ENCODE measurements at regions not wholly inside any gene's neighbourhood (a gene's known extent, or its start where the extent isn't known, plus 50 kb on each side); places are given as distances from the start of the nearest gene placed in this dataset.
"Not testable (repeated sequence)": the region's sequence is repeated elsewhere in the genome, so short reads cannot be mapped to it uniquely, and the experiment has no call there.

DNA sequence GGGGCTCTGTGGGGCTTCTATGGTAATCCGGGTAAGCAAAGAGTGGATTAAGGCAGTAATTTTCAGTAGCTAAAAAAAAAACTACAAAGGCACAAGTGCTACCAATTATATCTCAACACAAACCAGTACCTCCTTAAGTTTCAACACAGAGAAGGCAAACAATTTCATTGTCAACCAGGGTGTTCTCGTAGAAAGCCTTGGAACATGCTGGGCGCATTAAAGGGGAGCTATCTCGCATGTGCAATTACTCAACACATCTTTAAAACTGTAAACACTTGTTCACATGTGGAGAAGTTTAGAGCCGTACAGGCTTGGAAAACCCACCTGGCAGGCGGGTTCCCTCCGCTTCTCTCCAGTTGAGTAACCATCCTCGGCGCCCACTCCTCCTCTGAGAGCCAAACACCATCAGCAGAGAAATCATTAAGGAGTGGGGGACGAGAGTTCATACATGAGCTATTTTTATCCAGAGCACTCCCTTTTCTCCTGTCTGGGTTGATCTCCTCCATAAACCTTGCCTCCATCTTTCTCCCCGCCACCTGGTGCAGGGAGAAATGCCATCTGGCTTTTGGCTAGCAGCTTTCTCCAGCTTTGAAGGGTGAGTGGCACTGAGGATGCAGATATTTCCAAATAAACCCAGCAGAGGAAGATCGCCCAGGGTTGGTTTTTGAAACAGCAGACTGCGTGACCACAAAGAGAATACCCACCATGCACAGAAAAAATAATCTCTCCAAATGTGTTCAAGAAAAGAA lies 287.1 kb downstream of the WDR11 start:
- DNase-seq, result no peak

DNA sequence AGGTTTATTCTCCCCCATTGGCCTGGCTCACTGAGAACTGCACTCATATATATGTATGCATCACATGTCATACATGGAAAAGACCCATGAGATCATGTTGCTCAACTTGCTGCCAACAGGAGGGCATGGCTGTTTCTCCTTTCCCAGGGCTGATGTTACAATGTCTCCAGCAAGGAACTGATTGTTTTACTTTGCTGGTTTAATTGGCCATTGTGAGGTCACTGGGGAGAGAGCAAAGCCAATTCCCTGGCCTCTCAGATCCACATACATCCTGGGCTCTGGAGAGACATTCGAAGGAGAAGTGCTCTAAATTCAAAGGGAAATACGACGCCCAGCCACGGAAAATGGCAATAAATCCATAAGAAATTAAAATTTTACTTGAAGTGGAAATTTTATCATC lies 287.8 kb downstream of the WDR11 start:
- no peak for DNase-seq

DNA sequence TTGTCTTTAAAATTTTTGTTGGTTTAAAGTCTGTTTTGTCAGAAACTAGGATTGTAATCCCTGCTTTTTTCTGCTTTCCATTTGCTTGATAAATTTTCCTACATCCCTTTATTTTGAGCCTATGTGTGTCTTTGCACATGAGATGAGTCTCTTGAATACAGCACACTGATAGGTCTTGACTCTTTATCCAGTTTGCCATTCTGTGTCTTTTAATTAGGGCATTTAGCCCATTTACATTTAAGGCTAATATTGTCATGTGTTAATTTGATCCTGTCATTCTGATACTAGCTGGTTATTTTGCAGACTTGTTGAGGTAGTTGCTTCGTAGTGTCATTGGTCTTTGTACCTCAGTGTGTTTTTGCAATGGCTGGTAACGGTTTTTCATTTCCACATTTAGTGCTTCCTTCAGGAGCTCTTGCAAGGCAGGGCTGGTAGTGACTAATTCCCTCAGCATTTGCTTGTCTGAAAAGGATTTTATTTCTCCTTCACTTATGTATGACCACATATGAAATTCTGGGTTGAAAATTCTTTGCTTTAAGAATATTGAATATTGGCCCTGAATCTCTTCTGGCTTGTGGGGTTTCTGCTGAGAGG lies 294.7 kb downstream of the WDR11 start:
- not testable (repeated sequence) for DNase-seq

DNA sequence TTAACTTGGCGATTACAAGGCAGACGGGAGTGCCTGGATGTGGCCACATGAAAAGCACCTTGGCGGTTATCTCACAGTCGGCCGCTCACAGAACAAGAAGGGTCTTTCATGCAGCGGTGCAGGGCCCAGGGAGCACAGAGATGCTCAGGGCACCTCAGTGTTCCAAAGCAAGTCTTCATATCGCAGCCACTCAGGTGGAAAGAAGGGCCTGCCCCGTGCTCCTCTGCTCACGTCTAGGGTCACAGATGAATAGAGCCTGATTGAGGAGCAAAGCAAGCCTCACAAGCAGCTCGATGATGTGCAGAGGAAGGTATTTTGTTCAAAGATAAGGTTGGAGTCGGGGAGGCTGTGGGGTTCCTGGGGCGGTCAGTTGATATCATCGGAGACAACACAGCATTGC lies 297.8 kb downstream of the WDR11 start:
- DNase-seq, result no peak

DNA sequence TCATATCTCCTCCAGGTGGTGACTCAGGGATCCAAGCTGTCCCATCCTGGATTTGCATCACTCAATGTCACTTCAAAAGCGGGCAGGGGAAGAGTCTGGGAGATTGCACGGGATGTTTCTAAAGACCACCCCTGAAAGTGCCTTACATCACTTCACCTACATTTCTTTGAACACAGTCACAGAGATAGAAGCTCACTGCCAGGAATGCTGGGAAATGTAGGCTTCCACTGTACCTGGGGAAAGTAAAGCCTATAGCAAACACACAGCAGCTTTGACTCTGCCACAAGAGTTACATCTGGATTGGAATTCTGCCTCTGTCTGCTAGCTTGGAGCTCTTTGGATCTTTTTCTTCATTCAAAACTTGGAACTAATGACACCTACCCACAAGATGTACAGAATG lies 300.9 kb downstream of the WDR11 start:
- DNase-seq, result no peak

DNA sequence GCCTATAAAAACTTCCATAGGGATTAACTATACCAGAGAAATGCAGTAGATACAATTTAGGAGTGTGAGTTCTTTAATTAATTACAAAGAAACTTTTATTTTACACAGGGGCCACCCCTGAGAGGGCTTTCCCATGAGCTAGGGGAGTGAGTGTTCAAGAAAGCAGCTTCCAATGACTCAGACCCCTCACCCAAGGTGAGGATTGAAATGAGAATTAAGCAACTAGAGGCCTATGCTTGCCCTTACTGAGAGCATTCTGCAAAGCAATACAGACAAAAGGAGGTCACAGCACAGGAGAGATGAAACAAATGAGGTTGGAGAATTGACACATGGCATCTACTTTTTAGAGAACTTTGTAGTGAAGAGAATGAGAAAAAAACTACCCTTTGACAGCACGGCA lies 301.8 kb downstream of the WDR11 start:
- DNase-seq, result no peak

DNA sequence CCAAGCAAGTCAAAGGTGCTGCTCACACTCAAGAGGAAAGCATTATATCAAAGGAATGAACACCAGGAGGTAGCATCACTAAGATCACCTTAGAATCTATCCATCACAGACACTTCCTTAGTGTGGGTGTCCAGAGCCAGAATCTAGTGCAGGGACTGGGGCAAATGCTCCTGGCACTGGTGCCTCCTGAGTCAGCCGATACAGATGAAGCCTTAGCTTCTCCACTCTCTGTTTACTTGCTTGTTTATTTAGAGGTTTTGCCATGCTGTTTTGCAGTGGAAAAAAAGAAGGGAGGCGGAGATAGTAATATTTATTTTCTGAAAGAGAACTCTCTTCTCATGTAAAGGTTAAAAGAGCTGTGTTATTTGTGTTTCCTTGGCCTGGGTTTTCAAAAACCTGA lies 303.1 kb downstream of the WDR11 start:
- DNase-seq, result no peak

DNA sequence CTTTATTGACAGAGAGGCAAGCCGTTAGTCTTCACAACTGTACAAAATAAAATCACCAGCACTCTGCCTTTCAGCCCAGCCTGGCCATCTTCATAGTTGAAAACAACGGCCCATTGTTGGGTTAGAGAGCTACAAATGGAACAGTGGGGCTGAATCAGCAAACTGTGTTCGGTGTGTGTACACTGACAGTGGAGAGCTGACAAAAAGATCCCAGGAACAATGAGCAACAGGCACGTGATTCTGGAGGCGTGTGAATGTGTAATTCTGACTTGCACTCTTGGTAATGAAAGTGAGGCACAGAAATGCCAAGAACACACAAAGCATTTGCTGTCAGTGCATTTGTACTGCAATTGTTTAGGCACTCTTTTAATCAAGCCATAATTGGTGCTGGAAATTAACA lies 303.7 kb downstream of the WDR11 start:
- DNase-seq, result no peak

DNA sequence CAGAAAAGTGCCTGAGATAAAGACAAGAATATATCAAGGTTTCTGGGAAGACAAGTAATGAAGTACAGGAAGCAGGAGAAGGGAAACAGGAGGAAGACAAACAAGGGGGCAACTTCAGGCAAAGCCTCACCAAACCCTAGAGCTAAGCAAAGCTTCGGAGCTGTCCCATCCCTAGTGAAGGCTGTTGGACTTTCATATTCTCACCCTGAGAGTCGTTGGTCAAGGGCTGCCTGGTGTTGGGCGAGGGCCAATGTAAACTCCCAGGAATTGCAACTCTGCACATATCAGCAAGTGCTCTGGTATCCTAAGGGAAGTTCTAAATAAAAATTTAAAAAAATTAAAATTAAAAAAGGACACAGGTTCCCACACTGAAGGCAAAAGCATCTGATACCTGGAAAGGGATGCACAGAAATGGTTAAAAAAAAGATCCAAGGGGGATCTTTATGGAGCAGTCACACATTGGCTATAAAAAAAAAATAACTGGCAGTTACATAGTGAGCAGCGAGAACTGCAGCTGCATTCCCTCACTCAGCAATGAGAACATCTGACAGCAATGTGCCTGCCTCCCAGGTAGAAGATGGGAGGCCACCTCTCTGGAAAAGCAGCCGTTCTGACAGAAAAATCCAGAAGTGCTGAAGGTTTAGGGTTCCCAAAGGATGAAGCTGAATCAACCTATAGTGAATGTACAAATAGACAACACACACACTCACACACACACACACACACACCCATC lies 304.7 kb downstream of the WDR11 start:
- no peak for DNase-seq

DNA sequence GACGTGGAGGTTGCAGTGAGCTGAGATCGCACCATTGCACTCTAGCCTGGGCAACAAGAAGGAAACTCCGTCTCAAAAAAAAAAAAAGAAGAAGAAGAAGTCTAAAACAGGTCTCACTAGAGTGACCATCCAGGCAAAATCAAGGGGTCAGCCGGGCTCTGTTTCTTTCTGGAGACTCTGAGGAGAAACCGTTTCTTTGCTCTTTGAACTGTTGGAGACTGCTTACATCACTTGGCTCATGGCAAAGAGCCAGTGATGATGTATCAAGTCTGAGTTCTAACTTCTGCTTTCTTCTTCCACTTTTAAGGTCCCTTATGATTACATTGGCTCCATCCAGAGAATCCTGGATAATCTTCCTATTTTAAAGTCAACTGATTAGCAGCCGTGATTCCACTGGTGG lies 306.8 kb downstream of the WDR11 start:
- no peak for DNase-seq

DNA sequence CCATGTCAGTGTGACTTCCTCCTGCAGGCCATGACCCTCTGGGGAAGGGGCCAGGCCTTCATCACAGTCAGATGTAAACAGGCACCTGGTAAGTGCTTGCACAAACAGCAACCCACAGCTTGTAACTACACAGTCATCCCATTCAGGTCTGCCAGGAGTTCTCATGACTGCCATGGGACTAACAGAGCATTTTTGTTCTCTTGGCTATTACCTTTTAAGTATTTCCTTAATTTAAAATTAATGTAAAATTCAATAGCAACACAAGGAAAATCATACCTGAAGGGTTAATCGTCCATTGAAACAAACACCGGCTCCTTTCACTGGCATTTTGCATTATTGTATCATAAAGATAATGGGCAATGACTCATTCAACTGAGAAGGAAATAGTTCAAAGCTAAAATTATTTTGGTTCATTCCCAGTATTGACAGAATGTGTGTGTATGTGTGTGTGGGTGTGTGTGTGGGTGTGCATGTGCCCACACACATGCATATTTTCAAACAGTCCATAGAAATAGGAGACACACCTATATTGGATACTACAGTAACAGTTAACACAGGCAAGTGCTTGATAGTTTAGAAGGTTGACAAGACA lies 307.9 kb downstream of the WDR11 start:
- DNase-seq, result no peak

DNA sequence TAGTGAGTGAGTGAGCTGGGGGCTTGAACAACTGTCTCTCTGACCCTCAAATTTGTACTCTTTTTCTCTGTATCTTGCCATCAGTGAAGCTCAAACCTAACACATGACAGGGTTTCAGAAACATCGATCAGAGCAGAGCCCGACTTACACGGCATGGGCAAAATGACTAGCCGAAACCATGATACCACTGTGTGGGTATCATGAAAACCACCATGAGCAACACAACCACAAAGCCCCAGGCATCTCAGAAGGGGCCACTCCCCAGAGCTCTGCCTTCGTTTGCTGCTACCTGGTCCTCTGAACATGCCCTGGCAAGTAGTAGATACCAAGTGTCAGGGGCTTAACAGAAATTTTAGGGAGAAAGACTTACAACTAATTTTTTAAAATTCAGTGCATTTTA lies 308.5 kb downstream of the WDR11 start:
- DNase-seq, result no peak

DNA sequence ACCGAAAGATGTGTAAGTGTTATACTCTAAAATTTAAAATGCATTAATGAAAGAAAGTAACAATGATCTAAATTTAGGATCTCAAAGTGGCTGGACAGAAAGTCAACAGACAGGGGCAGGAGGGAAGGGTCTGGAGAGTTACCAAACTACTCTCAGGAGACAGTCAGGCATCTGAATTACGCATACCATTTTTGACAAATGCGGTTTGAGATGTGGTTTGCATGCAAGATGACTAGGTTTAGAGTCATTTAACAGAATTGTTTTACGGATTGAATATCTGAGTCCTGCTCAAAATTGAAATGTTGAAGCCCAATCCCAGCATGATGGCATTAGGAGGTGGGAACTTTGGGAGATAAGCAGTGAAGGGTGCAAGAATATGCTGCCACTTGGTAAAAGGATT lies 314.1 kb downstream of the WDR11 start:
- no peak for DNase-seq

DNA sequence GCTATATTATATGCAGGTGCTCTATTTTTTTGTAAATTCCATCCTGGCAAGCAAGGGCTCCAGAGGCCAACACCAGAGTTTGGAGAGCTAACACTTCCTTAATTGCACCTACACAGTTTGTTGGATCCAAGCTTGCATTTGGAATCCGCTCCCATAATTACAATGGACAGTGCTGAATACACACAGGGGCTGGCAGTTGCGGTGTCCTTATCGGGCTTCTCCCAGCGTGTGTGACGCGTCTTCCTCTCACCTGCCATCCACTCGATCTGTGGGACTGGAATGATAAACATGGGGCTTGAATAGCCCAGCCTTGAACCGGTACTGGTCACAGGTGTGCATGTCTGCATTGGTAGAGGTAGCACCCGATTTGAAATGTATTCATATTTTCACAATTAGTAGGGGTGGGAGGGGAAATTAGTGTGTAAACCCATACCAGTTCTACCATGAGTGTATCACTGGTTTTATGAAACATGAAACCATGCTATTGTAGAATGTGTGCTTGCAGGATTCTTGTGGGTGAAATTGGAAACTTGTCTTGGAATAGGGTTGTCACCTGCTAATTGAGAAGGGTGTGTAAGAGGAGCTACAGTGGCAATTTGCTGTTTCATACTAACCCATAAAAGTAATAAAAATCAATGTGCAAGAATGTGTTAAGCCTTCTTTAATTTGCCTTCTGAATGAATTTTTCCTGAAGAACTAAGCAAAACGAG lies 316.5 kb downstream of the WDR11 start:
- no peak for DNase-seq

DNA sequence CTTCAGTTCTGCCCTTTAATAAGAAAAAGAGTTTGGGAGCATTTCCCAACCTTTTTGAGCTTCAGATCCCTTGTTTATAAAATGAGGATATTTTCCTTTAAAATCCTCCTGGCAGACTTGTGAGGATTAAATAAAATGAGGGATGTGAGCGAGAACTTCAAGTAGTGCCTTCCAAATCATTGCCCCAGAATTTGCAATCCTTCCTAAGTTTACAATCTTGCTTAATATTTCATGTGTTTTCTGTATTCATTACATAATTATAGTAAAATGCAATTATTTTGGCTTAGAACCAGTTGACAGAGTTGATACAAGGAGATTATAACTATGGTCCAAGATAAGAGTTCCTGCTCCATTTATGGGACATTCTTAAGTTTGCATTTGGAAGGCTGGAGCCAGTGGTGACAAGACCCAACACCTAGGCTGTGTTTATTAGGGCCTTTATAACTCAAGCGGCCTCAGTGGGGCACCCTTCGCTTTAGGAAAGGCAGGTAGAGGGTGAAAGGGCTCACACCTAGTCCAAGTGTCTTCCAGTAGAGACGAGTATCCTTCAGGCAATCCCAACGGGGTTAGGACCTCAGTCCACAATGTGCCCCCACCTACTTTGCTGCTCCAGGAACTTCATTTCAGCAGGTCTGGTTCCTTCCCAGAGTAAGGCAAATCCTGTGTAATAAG lies 317.5 kb downstream of the WDR11 start:
- DNase-seq, result no peak

DNA sequence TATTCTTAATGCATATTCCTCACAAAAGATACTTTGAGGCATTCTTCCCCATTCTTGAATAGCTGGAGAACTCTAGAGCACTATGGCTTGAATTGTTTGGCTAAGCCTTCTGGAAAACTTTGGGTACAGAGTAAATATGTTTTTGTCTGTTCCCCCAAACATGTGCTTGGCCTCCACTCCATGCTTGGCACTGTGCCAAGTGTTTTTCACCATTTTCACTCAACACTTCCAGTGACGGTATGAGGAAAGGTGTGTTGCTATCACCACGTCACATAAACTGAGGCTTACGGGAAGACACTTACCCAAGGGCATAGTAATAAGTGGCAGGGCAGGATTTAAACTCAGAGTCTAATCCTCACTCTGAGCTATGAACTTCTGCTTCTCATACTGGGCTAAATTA lies 318.2 kb downstream of the WDR11 start:
- no peak for DNase-seq

DNA sequence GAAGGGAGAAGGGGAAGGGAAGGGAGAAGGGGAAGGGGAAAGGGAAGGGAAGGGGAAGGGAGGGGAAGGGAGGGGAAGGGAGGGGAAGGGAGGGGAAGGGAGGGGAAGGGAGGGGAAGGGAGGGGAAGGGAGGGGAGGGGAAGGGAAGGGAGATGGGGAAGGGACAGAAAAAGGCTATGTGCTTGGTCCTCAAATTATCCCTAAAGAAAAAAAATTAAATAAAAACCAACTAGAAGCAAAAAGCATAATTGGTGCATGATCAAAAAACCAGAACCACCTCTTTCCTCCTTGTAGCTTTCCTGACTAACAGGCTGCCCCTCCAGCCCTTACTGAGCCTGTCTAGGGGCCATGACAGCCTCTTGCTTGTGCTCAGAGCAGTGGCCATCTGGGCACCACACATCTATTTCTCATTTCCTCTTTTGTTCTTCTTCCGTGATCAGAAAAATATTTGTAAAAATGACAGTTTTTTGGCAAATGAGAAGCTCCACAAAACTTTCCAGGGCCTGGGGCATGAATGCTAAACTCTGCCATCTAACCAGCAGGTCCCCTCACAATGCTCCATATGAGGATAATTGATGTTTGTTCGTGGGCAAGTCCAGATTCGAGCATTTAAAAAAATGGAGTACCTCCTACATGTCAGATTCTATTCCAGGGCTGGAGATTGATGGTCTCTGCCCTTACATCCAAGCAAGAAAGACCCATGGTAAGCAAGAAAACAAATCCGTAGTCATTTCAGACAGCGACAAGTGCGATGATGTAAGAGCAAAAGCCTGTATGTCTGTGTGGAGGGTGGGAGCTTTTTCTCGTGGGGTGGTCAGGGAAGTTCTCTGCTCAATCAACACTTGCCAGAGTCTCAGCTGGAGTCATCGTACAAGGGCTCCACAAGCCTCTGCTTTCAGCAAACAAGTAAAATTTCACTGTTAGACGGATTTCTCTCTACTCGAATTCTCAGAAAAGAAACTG lies 320.9 kb downstream of the WDR11 start:
- DNase-seq, result no peak

DNA sequence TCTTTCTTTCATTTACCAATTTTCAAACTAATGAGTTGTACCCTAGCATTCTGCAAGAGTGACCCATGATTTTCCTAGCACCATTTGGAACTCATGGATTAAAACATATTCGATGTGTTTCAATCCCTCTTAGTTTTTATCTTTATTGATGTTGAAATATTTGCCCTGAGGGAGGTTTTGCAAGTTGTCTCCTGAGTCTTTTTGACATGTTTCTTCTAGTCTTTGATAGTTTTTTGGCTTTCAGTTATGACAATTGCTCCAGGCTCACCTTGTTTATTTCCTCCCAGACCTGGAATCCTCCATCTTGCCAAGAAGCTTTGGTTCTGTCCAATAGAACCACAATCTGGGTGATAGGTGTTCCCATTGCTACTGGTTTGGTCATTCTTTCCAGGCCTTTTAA lies 327.8 kb downstream of the WDR11 start:
- DNase-seq, result no peak

DNA sequence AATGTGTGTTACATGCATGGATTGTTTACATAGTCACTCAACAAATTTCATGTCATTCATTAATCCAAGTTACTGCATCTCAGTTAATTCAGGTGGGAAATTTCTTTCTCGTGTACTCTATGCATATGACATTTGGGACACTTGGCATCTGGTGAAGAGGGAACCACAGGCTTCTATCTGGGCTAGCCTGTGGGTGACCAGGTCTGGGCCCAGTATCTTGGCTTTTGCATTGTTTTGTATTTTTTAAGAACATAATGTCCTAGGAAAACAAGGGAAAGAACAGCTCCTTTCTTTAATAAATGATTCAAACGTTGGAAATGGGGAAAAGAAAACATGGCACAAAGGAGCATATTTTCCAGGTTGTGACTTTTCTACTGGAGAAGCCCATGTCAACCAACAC lies 331.1 kb downstream of the WDR11 start:
- DNase-seq, result no peak

DNA sequence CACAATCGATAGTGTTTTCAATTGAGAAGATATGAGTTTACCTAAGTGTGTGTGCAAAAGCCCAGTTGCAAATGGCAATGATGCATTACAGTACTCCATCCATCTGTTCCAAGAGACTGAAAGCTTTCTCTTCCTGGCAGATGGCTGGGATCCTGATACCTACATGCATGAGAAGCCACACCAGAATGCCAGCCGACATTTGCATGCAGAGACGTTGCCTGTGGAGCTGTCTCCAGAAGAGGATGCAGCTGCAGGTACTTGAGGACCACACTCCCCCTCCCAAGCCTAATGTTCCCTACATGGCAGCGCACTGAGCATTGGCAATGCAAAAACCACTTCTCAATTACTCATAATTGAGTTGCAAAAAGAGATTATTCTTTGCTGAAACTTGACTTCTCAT lies 332.1 kb downstream of the WDR11 start:
- DNase-seq, result no peak

DNA sequence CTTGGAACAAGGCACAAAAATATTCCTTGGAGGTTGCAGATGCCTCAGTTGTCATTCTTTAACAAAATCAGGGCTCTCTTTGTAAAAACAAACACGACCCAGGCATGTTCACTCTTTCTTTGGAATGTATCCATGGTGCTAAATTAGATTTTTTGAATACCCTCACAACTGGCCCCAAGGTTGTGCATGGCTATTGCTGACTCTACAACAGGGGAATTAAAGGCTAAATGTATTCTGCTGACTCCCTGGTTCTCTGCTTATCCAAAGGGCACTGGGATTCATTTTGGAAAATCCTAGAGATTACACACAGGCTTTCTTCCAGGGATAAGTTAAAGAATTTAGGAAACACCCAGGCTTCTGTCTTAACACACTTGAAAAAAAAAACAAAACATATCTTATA lies 332.5 kb downstream of the WDR11 start:
- no peak for DNase-seq

Data from activated naive CD4-positive, alpha-beta T cell treated with anti-CD3 and anti-CD28 coated beads, Interleukin-2, amount 50 U/mL, for 16 hours (primary cell).